DND-41 (cell line): ENCODE measurements at regions not wholly inside any gene's neighbourhood (a gene's known extent, or its start where the extent isn't known, plus 50 kb on each side); places are given as distances from the start of the nearest gene placed in this dataset.
A peak's percentile ranks its signal among the peaks of the same experiment; 100 is the strongest.

ENCODE experiments used
- CTCF ChIP-seq: IDR thresholded peaks from 2 replicates; pipeline ENCODE4 v1.5.1; 2012; ENCODE audit warnings: borderline replicate concordance, low read length, moderate library complexity, mild to moderate bottlenecking; ENCODE audit not compliant: poor library complexity, severe bottlenecking; ENCODE audit errors: extremely low read depth
- EZH2 ChIP-seq: IDR thresholded peaks from 3 replicates; pipeline ENCODE4 v1.6.1; 2012; ENCODE audit warnings: borderline replicate concordance, low read depth, mild to moderate bottlenecking, moderate library complexity, low read length, inconsistent platforms; ENCODE audit not compliant: severe bottlenecking

DNA sequence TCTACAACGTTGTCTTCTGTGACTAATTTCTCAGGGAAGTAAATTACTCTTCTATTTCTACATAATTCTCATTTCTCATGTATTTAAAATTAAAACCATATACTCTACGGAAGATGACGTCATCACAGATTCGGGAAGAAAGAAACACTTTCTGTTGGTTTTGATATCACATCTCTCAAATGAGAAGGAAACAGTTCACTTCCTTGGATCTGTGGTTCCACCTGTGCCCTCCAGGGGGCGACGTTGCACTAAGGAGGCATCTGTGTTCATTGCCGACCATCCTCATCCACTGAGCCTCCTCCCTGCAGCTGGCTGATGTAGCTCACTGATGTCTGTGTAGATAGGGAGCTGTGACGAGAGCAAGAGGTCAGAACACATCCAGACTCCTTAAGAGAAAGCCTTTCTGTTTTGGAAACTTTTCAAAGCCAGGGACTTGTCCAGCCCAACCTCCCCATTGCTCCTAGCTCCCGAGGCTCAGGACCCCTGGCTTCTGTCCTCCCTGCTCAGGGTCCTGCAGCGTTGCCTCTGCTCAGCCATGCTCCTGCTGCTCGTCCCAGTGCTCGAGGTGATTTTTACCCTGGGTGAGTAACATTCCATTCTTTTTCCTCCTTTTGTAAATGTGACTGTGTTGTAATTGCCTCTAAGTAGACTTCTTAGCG lies 172.7 kb upstream of the OR4E1 start:
- no peak for TF ChIP-seq EZH2
- TF ChIP-seq CTCF, result peak; percentile 79
